Endothelial cell of umbilical vein (primary cell): ENCODE measurements at regions not wholly inside any gene's neighbourhood (a gene's known extent, or its start where the extent isn't known, plus 50 kb on each side); places are given as distances from the start of the nearest gene placed in this dataset.

Experiments used
- BruUV-seq: library from RNA; stranded (reverse); fragments of 400-500 nt; replicated peaks from 2 replicates; lab custom pipeline; 2021; lab: Mats Ljungman, UMichigan
- CTCF ChIA-PET: fragments of 300-600, 350-600 bp; sonication (Branson Sonifier 250); formaldehyde crosslinking; loops from one replicate; lab custom pipeline; 2021; ENCODE audit warnings: antibody characterized with exemption, inconsistent platforms; lab: Charles Lee
- POLR2A ChIA-PET: fragments of 300-600, 350-600 bp; sonication (Branson Sonifier 250); formaldehyde crosslinking; loops from one replicate; lab custom pipeline; 2021; ENCODE audit warnings: antibody characterized with exemption, inconsistent platforms; lab: Charles Lee
- DNase-seq: peaks from one replicate; pipeline ENCODE4 v3.0.0-alpha.2; 2011; ENCODE audit warnings: low read depth, low spot score
- FAIRE-seq: peaks from 2 replicates; lab custom pipeline; 2011; peaks lifted over from hg19 to GRCh38; lab: Jason Lieb, UNC
- H2AFZ ChIP-seq: 2 replicates; pipeline ENCODE4 v1.6.0; 2012; ENCODE audit warnings: low read depth, low read length, control low read depth, inconsistent platforms
- H3K27ac ChIP-seq: 2 replicates; pipeline ENCODE4 v1.5.1; 2011; ENCODE audit warnings: low read depth, mild to moderate bottlenecking, control low read depth, low read length, moderate library complexity; ENCODE audit not compliant: insufficient read depth
- H3K27me3 ChIP-seq, 2 experiments: 2 replicates each; pipeline versions ENCODE4 v1.6.0 to v1.6.1; 2011; ENCODE audit warnings: low read length in 2 of 2, mixed read lengths in 1 of 2; ENCODE audit not compliant: control insufficient read depth in 2 of 2, insufficient read depth in 2 of 2
- H3K36me3 ChIP-seq, 2 experiments: 2 replicates in 1 of 2; 3 replicates in 1 of 2; pipeline ENCODE4 v1.5.1; 2011; ENCODE audit warnings: low read length in 2 of 2, mild to moderate bottlenecking in 1 of 2, moderate library complexity in 1 of 2; ENCODE audit not compliant: control insufficient read depth in 2 of 2, insufficient read depth in 2 of 2; ENCODE audit errors: extremely low read depth in 1 of 2
- H3K4me1 ChIP-seq: 3 replicates; pipeline ENCODE4 v1.5.1; 2011; ENCODE audit warnings: mild to moderate bottlenecking, low read length; ENCODE audit not compliant: control insufficient read depth, insufficient read depth; ENCODE audit errors: extremely low read depth
- H3K4me2 ChIP-seq: 2 replicates; pipeline ENCODE4 v1.6.1; 2011; ENCODE audit warnings: low read length, control low read depth, mixed read lengths; ENCODE audit not compliant: insufficient read depth
- H3K4me3 ChIP-seq, 3 experiments: fragments of 200-600 bp in 1 of 3; sonication (generic), shearing (Covaris generic) in 1 of 3; replicated peaks in 1 of 3; 2 replicates each; pipeline ENCODE4 v1.5.1; 2011 to 2016; ENCODE audit warnings: control low read depth in 3 of 3, low read length in 3 of 3, mild to moderate bottlenecking in 2 of 3, inconsistent platforms in 1 of 3, low read depth in 1 of 3, moderate library complexity in 1 of 3; ENCODE audit not compliant: insufficient read depth in 1 of 3
- H3K79me2 ChIP-seq: 2 replicates; pipeline ENCODE4 v1.6.0; 2012; ENCODE audit warnings: low read length, inconsistent platforms; ENCODE audit not compliant: control insufficient read depth, insufficient read depth
- H3K9ac ChIP-seq: replicated peaks from 2 replicates; pipeline ENCODE3; 2011; ENCODE audit warnings: low read length, control low read depth; ENCODE audit not compliant: insufficient read depth; ENCODE audit errors: extremely low read depth
- H3K9me1 ChIP-seq: replicated peaks from 3 replicates; pipeline ENCODE4 v1.6.0; 2011; ENCODE audit warnings: mild to moderate bottlenecking, low read length; ENCODE audit not compliant: control insufficient read depth, insufficient read depth; ENCODE audit errors: extremely low read depth
- H3K9me3 ChIP-seq: replicated peaks from 2 replicates; pipeline ENCODE4 v1.5.1; 2012; ENCODE audit warnings: low read length, inconsistent platforms; ENCODE audit not compliant: control insufficient read depth, insufficient read depth
- H4K20me1 ChIP-seq: replicated peaks from 2 replicates; pipeline ENCODE3; 2011; ENCODE audit warnings: mild to moderate bottlenecking, low read length; ENCODE audit not compliant: control insufficient read depth, insufficient read depth; ENCODE audit errors: extremely low read depth
- CTCF ChIP-seq, 2 donors: IDR thresholded peaks; 1 replicate in 1 of 2; 2 replicates in 1 of 2; pipeline ENCODE4 v1.5.1; 2011; ENCODE audit warnings: low read length in 2 of 2, mild to moderate bottlenecking in 2 of 2, moderate library complexity in 2 of 2, control low read depth in 1 of 2, inconsistent platforms in 1 of 2, low read depth in 1 of 2; ENCODE audit not compliant: insufficient read depth in 1 of 2; ENCODE audit errors: extremely low read depth in 1 of 2
- EZH2 ChIP-seq: IDR thresholded peaks from 2 replicates; pipeline ENCODE4 v1.6.1; 2012; ENCODE audit warnings: borderline replicate concordance, low read depth, mild to moderate bottlenecking, moderate library complexity, low read length, inconsistent platforms; ENCODE audit not compliant: severe bottlenecking
- FOS ChIP-seq: IDR thresholded peaks from 2 replicates; pipeline ENCODE4 v1.6.1; 2011; ENCODE audit warnings: mild to moderate bottlenecking, low read length, moderate library complexity, borderline replicate concordance; ENCODE audit not compliant: insufficient read depth
- GATA2 ChIP-seq: IDR thresholded peaks from 2 replicates; pipeline ENCODE4 v1.7.0; 2011; ENCODE audit warnings: low read depth, mild to moderate bottlenecking, moderate library complexity, mixed read lengths, low read length; ENCODE audit not compliant: insufficient read length, insufficient read depth
- JUN ChIP-seq: IDR thresholded peaks from 2 replicates; pipeline ENCODE4 v1.6.1; 2011; ENCODE audit warnings: borderline replicate concordance, low read depth; ENCODE audit not compliant: insufficient read length, insufficient read depth
- MAX ChIP-seq: IDR thresholded peaks from 2 replicates; pipeline ENCODE4 v1.6.1; 2011; ENCODE audit not compliant: insufficient read depth, insufficient read length
- MYC ChIP-seq: IDR thresholded peaks from one replicate; pipeline ENCODE4 v1.6.1; 2011; ENCODE audit warnings: mild to moderate bottlenecking, low read depth, low read length
- POLR2A ChIP-seq: IDR thresholded peaks from 2 replicates; pipeline ENCODE4 v1.6.1; 2012; ENCODE audit warnings: low read depth, mild to moderate bottlenecking, control low read depth, low read length
- POLR2AphosphoS5 ChIP-seq: IDR thresholded peaks from 2 replicates; pipeline ENCODE4 v1.6.1; 2012; ENCODE audit warnings: low read depth, mild to moderate bottlenecking, control low read depth, low read length, moderate library complexity; ENCODE audit not compliant: insufficient read depth
- dilution Hi-C: fragments of 300-500 bp; cut with MboI; formaldehyde crosslinking; loops from one replicate; pipeline ENCODE4 v1.15.0; 2019; ENCODE audit warnings: low sequenced_read_pairs; ENCODE audit not compliant: extremely low pct_ligation_motif_present
- intact Hi-C: fragments of 100-400 bp; cut with micrococcal nuclease; formaldehyde crosslinking; loops from one replicate; pipeline ENCODE4 v1.10.0; 2022

GRCh38 chr1:30037251-30038118 lies 685.9 kb downstream of the MATN1 start:
- TF ChIP-seq EZH2 (no peak), MYC (no peak), POLR2A (no peak), POLR2AphosphoS5 (no peak), GATA2 (no peak), FOS (no peak), JUN (no peak), CTCF (IDR thresholded peaks at IDR 0.05; ENCODE audit: extremely low read depth in 1 of 2, insufficient read depth in 1 of 2, low read depth in 1 of 2, low read length in 2 of 2) (no peak), MAX (no peak)
- intact Hi-C loops: no loop called here

More at GRCh38 chr1:30037251-30038118, 685.9 kb downstream of the MATN1 start:
- Histone ChIP-seq H3K9me1 (no peaks in the 10 kb centered on the region), H3K4me2 (no peak overlapping the region), H3K9ac (no peak overlapping the region), H3K4me3 (no peak overlapping the region), H3K36me3 (no peaks in the 10 kb centered on the region), H3K79me2 (no peaks in the 10 kb centered on the region), H3K9me3 (no peaks in the 10 kb centered on the region), H3K27ac (no peak overlapping the region), H2AFZ (no peak overlapping the region), H3K27me3 (no peaks in the 10 kb centered on the region), H4K20me1 (no peaks in the 10 kb centered on the region), H3K4me1 (no peaks in the 10 kb centered on the region)
- CTCF ChIA-PET: no interaction called here
- POLR2A ChIA-PET: no interaction called here
- DNase-seq (no peak), FAIRE-seq (no peak)
- dilution Hi-C loops: no loop called here
- BruUV-seq: no TSS peak
